WTC11 (cell line): ENCODE measurements at regions not wholly inside any gene's neighbourhood (a gene's known extent, or its start where the extent isn't known, plus 50 kb on each side); places are given as distances from the start of the nearest gene placed in this dataset.

ENCODE experiments used
- ATAC-seq: fragments of 200-7000 bp; cut with Tn5 transposase; 2 replicates; pipeline ENCODE4 v1.10.0; 2021; ENCODE audit warnings: mild to moderate bottlenecking, moderate library complexity
- CTCF ChIA-PET: fragments of 300-600 bp; sonication (Branson Sonifier 250); formaldehyde crosslinking; loops from one replicate; lab custom pipeline; 2021; ENCODE audit warnings: antibody characterized with exemption; lab: Charles Lee
- POLR2A ChIA-PET: fragments of 350-600 bp; sonication (Branson Sonifier 250); formaldehyde crosslinking; loops from one replicate; lab custom pipeline; 2021; ENCODE audit warnings: antibody characterized with exemption; lab: Charles Lee
- DNase-seq: peaks from one replicate; pipeline ENCODE4 v3.0.0; 2021; ENCODE audit warnings: low spot score
- H3K27ac Mint-ChIP-seq: 2 replicates; pipeline ENCODE4 v1.8.0; 2021; ENCODE audit warnings: mixed read lengths
- H3K27me3 Mint-ChIP-seq: 2 replicates; pipeline ENCODE4 v1.8.0; 2021; ENCODE audit warnings: low read depth, mild to moderate bottlenecking, moderate library complexity, mixed read lengths
- H3K36me3 Mint-ChIP-seq: 2 replicates; pipeline ENCODE4 v1.8.0; 2021; ENCODE audit warnings: mixed read lengths
- H3K4me1 Mint-ChIP-seq: 2 replicates; pipeline ENCODE4 v1.8.0; 2022; ENCODE audit warnings: mixed read lengths
- H3K4me3 Mint-ChIP-seq: 2 replicates; pipeline ENCODE4 v1.8.0; 2021; ENCODE audit warnings: mild to moderate bottlenecking, moderate library complexity, mixed read lengths
- H3K9me3 Mint-ChIP-seq: 2 replicates; pipeline ENCODE4 v1.8.0; 2021; ENCODE audit warnings: mixed read lengths
- CREB1 ChIP-seq: sonication (generic); formaldehyde crosslinking; IDR thresholded peaks from 2 replicates; pipeline ENCODE4 v1.8.0; 2023; ENCODE audit warnings: mild to moderate bottlenecking, missing genetic modification reagents
- CREM ChIP-seq: sonication (generic); formaldehyde crosslinking; IDR thresholded peaks from 2 replicates; pipeline ENCODE4 v1.8.1; 2022; ENCODE audit warnings: mild to moderate bottlenecking, missing genetic modification reagents, moderate library complexity
- FOXP1 ChIP-seq: sonication (generic); formaldehyde crosslinking; IDR thresholded peaks from 2 replicates; pipeline ENCODE4 v1.8.0; 2022; ENCODE audit warnings: missing genetic modification reagents, mild to moderate bottlenecking, moderate library complexity, borderline replicate concordance
- GABPB1 ChIP-seq: sonication (generic); formaldehyde crosslinking; IDR thresholded peaks from 2 replicates; pipeline ENCODE4 v1.8.1; 2023; ENCODE audit warnings: mild to moderate bottlenecking, missing genetic modification reagents
- HMGA2 ChIP-seq: fragments of 250-450 bp; sonication (Bioruptor Pico); IDR thresholded peaks from 2 replicates; pipeline ENCODE4 v1.4.0; 2021; ENCODE audit warnings: mild to moderate bottlenecking, moderate library complexity
- IRF1 ChIP-seq: sonication (generic); formaldehyde crosslinking; IDR thresholded peaks from 2 replicates; pipeline ENCODE4 v1.8.0; 2023; ENCODE audit warnings: missing genetic modification reagents
- KAT7 ChIP-seq: sonication (generic); formaldehyde crosslinking; IDR thresholded peaks from 2 replicates; pipeline ENCODE4 v1.8.1; 2023; ENCODE audit warnings: missing genetic modification reagents, mild to moderate bottlenecking, borderline replicate concordance
- NFATC4 ChIP-seq: fragments of 250-450 bp; sonication (Bioruptor Pico); IDR thresholded peaks from 2 replicates; pipeline ENCODE4 v1.9.0; 2021; ENCODE audit warnings: mild to moderate bottlenecking
- NFE2L1 ChIP-seq: sonication (generic); formaldehyde crosslinking; IDR thresholded peaks from 2 replicates; pipeline ENCODE4 v1.8.1; 2023; ENCODE audit warnings: missing genetic modification reagents
- NFYB ChIP-seq: sonication (generic); formaldehyde crosslinking; conservative IDR thresholded peaks from 2 replicates; pipeline ENCODE4 v1.8.0; 2022; ENCODE audit warnings: low read depth, missing genetic modification reagents
- PREB ChIP-seq: sonication (generic); formaldehyde crosslinking; IDR thresholded peaks from 2 replicates; pipeline ENCODE4 v1.8.1; 2022; ENCODE audit warnings: mild to moderate bottlenecking, missing genetic modification reagents, moderate library complexity, borderline replicate concordance
- RORB ChIP-seq: fragments of 250-450 bp; sonication (Bioruptor Pico); IDR thresholded peaks from 2 replicates; pipeline ENCODE4 v1.9.0; 2021; ENCODE audit warnings: mild to moderate bottlenecking
- STAT6 ChIP-seq: sonication (generic); formaldehyde crosslinking; conservative IDR thresholded peaks from 2 replicates; pipeline ENCODE4 v1.8.1; 2023; ENCODE audit warnings: mild to moderate bottlenecking, low read depth, missing genetic modification reagents, moderate library complexity
- TEAD1 ChIP-seq: sonication (generic); formaldehyde crosslinking; IDR thresholded peaks from 2 replicates; pipeline ENCODE4 v1.8.0; 2022; ENCODE audit warnings: mild to moderate bottlenecking, missing genetic modification reagents
- TEAD4 ChIP-seq: sonication (generic); formaldehyde crosslinking; IDR thresholded peaks from 2 replicates; pipeline ENCODE4 v1.8.0; 2022; ENCODE audit warnings: mild to moderate bottlenecking, missing genetic modification reagents
- USF1 ChIP-seq: sonication (generic); formaldehyde crosslinking; IDR thresholded peaks from 2 replicates; pipeline ENCODE4 v1.8.0; 2022; ENCODE audit warnings: mild to moderate bottlenecking, missing genetic modification reagents
- ZBTB21 ChIP-seq: sonication (generic); formaldehyde crosslinking; IDR thresholded peaks from 2 replicates; pipeline ENCODE4 v1.8.1; 2023; ENCODE audit warnings: mild to moderate bottlenecking, missing genetic modification reagents, borderline replicate concordance
- ZNF317 ChIP-seq: sonication (generic); formaldehyde crosslinking; IDR thresholded peaks from 2 replicates; pipeline ENCODE4 v1.8.1; 2023; ENCODE audit warnings: low read depth, mild to moderate bottlenecking, moderate library complexity, missing genetic modification reagents, borderline replicate concordance
- ZNF396 ChIP-seq: fragments of 250-450 bp; sonication (Bioruptor Pico); IDR thresholded peaks from 2 replicates; pipeline ENCODE4 v1.8.0; 2021; ENCODE audit warnings: mild to moderate bottlenecking, moderate library complexity, borderline replicate concordance
- ZSCAN18 ChIP-seq: fragments of 250-450 bp; sonication (Bioruptor Pico); IDR thresholded peaks from 2 replicates; pipeline ENCODE4 v2.1.2; 2022; ENCODE audit warnings: mild to moderate bottlenecking, moderate library complexity
- TF ChIP-seq, protein P1 (sequence below): sonication (generic); formaldehyde crosslinking; IDR thresholded peaks from 2 replicates; pipeline ENCODE4 v1.8.0; 2022; ENCODE audit warnings: mild to moderate bottlenecking, missing genetic modification reagents

DNA sequence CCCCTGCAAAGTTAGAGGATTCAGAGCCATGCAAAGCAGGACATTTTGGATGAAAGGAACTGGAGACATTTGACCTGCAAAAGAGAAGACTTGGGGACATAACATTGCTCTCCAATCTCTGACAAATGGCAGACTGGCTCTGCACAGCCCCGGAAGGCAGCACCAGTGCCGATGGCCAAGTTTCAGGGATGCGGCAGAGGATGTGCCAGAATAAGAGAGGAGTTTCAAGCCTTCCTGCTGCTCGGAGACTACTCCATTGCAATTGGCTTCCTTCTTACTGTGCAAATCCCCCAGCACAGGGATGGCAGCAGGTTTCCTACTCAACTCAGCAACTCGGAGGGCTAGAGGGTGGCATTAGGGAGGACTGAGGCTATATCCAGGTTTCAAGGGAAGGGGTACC lies 268.8 kb upstream of the ZMIZ1 start (continued):
- no peak for TF ChIP-seq TEAD4
- no peak for TF ChIP-seq GABPB1 (CRISPR knock-in tag)
- no peak for TF ChIP-seq CREB1 (CRISPR knock-in tag)
- TF ChIP-seq ZBTB21, result no peak
- TF ChIP-seq ZNF317, result no peak
- no peak for TF ChIP-seq HMGA2
- no peak for TF ChIP-seq RORB (CRISPR knock-in tag)
- TF ChIP-seq TEAD1 (CRISPR knock-in tag), result no peak
- no peak for TF ChIP-seq NFE2L1 (CRISPR knock-in tag)
- TF ChIP-seq NFYB (CRISPR knock-in tag), result no peak

DNA sequence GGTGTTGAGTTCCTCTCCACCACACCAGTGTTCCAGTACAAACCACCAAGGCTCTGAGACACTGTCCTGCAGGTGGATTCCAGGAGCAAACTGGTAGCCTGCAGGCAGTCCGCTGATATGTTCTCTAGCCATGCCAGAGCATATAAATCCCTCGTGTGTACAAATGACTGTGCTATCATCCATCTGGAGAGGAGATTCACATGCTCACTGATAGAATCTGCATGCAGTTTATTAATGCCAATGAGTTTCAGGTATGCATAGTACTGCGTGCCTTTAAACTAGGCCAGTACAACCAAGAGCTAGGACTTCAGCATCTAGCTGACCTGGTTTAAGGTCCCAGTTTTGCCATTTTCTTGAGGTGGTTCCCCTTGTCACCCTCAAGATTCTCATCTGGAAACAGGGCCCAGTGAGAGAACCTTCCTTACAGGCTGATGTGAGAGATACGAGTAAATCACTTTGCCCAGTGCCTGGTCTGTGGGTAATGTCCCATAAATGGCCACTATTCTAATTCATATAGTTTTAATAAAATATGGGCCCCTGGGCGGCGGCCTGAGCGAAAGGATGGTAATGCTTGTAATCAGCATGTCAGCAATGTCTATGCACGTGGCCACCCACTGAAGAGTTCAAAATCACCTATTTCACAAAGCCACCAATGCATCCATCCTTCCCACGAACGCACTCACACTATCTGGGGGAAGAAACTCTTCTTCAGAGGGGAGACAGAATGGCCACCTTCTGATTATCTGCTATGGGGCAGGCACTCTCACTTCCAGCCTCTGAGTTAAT lies 268.0 kb upstream of the ZMIZ1 start:
- CTCF ChIA-PET, result no interaction called here
- ATAC-seq (no peak), DNase-seq (no peak)
- H3K4me1 Mint-ChIP-seq, result peaks cover 4% of the 10 kb centered on the region; the same call in 1 of the 2 replicates
- no peaks in the 10 kb centered on the region for H3K9me3 Mint-ChIP-seq
- POLR2A ChIA-PET, result no interaction called here
- H3K27ac Mint-ChIP-seq, result no peak overlapping the region
- no peak for TF ChIP-seq FOXP1 (CRISPR knock-in tag)
- TF ChIP-seq ZSCAN18 (CRISPR knock-in tag), result no peak
- TF ChIP-seq NFATC4, result no peak
- TF ChIP-seq ZBTB21, result no peak
- no peak for TF ChIP-seq ZNF396 (CRISPR knock-in tag)
- TF ChIP-seq KAT7, result no peak
- TF ChIP-seq USF1 (CRISPR knock-in tag), result no peak
- TF ChIP-seq, protein P1, sequence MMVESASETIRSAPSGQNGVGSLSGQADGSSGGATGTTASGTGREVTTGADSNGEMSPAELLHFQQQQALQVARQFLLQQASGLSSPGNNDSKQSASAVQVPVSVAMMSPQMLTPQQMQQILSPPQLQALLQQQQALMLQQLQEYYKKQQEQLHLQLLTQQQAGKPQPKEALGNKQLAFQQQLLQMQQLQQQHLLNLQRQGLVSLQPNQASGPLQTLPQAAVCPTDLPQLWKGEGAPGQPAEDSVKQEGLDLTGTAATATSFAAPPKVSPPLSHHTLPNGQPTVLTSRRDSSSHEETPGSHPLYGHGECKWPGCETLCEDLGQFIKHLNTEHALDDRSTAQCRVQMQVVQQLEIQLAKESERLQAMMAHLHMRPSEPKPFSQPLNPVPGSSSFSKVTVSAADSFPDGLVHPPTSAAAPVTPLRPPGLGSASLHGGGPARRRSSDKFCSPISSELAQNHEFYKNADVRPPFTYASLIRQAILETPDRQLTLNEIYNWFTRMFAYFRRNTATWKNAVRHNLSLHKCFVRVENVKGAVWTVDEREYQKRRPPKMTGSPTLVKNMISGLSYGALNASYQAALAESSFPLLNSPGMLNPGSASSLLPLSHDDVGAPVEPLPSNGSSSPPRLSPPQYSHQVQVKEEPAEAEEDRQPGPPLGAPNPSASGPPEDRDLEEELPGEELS, result no peak
- no peak for TF ChIP-seq STAT6 (CRISPR knock-in tag)
- no peak for TF ChIP-seq CREM (CRISPR knock-in tag)
- no peak for TF ChIP-seq IRF1
- no peak for TF ChIP-seq PREB (CRISPR knock-in tag)
- H3K27me3 Mint-ChIP-seq, result peaks cover 11% of the 10 kb centered on the region
- H3K4me3 Mint-ChIP-seq, result no peak overlapping the region
- H3K36me3 Mint-ChIP-seq, result no peaks in the 10 kb centered on the region
